Testis (tissue), 2 donors: ENCODE measurements at regions not wholly inside any gene's neighbourhood (a gene's known extent, or its start where the extent isn't known, plus 50 kb on each side); places are given as distances from the start of the nearest gene placed in this dataset.

Experiments
- POLR2A ChIP-seq: fragments of 450-650 bp; IDR thresholded peaks from one replicate; pipeline ENCODE4 v1.6.1; 2017; ENCODE audit warnings: antibody characterized with exemption, mild to moderate bottlenecking, moderate library complexity
- TF ChIP-seq, protein P1 (sequence below), 3 experiments: fragments of 450-650 bp in 2 of 3; fragments of 200-600 bp in 1 of 3; sonication (generic) in 1 of 3; IDR thresholded peaks; one replicate each; pipeline ENCODE4 v1.5.1; 2016 to 2019; ENCODE audit warnings: antibody characterized with exemption in 3 of 3, mild to moderate bottlenecking in 2 of 3, moderate library complexity in 1 of 3

DNA sequence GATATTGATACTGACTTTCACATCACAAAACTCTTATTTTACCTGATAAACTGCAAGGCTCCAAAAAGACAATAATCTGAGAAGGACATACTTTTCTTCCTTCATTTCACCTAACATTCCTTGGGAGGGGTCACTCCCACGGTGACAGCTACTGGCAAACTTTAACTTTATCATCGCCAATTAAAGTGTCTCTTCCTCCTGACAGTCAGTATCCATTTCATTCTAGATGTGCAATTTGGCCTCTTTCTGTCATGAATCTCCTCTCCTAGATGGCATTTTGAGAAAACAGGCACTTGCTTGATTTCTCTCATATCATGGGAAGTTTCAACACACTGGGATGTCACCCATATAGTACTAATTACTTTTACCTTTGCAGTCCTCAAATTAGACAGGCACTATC is 413.5 kb upstream of the CCNG1 start:
- no peak for TF ChIP-seq POLR2A
- TF ChIP-seq, protein P1, sequence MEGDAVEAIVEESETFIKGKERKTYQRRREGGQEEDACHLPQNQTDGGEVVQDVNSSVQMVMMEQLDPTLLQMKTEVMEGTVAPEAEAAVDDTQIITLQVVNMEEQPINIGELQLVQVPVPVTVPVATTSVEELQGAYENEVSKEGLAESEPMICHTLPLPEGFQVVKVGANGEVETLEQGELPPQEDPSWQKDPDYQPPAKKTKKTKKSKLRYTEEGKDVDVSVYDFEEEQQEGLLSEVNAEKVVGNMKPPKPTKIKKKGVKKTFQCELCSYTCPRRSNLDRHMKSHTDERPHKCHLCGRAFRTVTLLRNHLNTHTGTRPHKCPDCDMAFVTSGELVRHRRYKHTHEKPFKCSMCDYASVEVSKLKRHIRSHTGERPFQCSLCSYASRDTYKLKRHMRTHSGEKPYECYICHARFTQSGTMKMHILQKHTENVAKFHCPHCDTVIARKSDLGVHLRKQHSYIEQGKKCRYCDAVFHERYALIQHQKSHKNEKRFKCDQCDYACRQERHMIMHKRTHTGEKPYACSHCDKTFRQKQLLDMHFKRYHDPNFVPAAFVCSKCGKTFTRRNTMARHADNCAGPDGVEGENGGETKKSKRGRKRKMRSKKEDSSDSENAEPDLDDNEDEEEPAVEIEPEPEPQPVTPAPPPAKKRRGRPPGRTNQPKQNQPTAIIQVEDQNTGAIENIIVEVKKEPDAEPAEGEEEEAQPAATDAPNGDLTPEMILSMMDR (IDR thresholded peaks at IDR 0.05) = no peak
